Sigmoid colon (tissue), 6 donors: ENCODE measurements at regions not wholly inside any gene's neighbourhood (a gene's known extent, or its start where the extent isn't known, plus 50 kb on each side); places are given as distances from the start of the nearest gene placed in this dataset.
"Not testable (repeated sequence)": the region's sequence is repeated elsewhere in the genome, so short reads cannot be mapped to it uniquely, and the experiment has no call there.

Source experiments
- DNase-seq: peaks from one replicate; pipeline ENCODE4 v3.0.0-alpha.2; 2019
- H3K27ac ChIP-seq, 4 donors: fragments of 200-600 bp; sonication (generic); one replicate each; pipeline ENCODE4 v1.5.1; 2016 to 2019; ENCODE audit warnings: mild to moderate bottlenecking in 1 of 4
- H3K27me3 ChIP-seq, 3 donors: fragments of 200-600 bp; sonication (generic); one replicate each; pipeline ENCODE4 v1.5.1; 2019; ENCODE audit warnings: mild to moderate bottlenecking in 1 of 3
- H3K36me3 ChIP-seq, 4 donors: fragments of 200-600 bp; sonication (generic); one replicate each; pipeline ENCODE4 v1.5.1; 2016 to 2019
- H3K4me1 ChIP-seq, 4 donors: fragments of 200-600 bp; sonication (generic); one replicate each; pipeline ENCODE4 v1.5.1; 2017 to 2019
- H3K4me3 ChIP-seq, 4 donors: fragments of 200-600 bp; sonication (generic); one replicate each; pipeline ENCODE4 v1.5.1; 2017 to 2019; ENCODE audit warnings: mild to moderate bottlenecking in 2 of 4, moderate library complexity in 1 of 4
- H3K9me3 ChIP-seq, 4 donors: fragments of 200-600 bp in 3 of 4; sonication (generic) in 3 of 4; one replicate each; pipeline versions ENCODE4 v1.5.1 to v1.6.1; 2013 to 2019
- POLR2AphosphoS5 ChIP-seq, 4 donors: sonication (generic); formaldehyde crosslinking; IDR thresholded peaks; one replicate each; pipeline ENCODE4 v1.6.1; 2017; ENCODE audit warnings: antibody characterized with exemption in 4 of 4
- WGBS, 2 donors: extraction: QIAGEN DNeasy Blood & Tissue Kit; methylation state at CpG; one replicate each; pipeline ENCODE4 v1.1.7; 2013; 5-methylcytosine and 5-hydroxymethylcytosine counted together
- intact Hi-C: fragments of 100-400 bp; cut with DNase I; formaldehyde crosslinking; loops from one replicate; pipeline ENCODE4 v1.15.1; 2023
- donor health status: healthy with polysubstance abuse.
- donor health status: healthy.

DNA sequence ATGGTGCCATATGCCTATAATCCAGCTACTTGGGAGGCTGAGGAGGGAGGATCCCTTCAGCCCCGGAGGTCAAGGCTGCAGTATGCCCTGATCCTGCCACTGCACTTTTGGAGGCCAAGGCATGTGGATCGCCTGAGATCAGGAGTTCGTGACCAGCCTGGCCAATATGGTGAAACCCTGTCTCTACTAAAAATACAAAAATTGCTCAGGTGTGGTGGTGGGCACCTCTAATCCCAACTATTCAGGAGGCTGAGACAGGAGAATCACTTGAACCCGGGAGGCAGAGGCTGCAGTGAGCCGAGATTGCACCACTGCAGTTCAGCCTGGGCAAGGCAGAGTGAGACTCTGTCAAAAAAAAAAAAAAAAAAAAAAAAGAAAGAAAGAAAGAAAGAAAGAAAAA is 390.5 kb downstream of the CNTNAP3B start:
- H3K27me3 ChIP-seq, H3K4me1 ChIP-seq, H3K36me3 ChIP-seq, H3K27ac ChIP-seq, intact Hi-C loops, H3K9me3 ChIP-seq, DNase-seq, H3K4me3 ChIP-seq: not testable (repeated sequence)
- WGBS, 2 donors, result 91% methylated on average over 5 of the region's 5 CpGs

DNA sequence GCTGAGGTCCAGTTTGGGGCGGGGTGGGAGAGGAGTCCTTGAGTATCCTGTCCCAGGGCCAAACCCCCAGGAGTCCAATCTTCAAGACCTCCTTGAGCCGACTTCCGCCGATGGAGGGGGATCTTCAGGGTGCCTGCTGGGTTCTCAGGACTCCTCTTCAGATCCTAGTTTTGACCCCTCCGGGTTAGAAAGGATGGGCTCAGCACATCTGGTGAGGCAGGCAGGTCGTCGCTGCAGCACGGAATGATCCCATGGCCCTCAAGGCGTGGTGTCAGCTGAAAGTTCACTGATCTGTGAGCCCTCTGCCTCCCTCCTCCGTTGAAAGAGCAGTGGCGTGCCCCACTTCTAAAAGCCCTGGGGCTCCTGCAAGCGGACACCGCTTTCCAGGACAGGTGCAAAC is 430.0 kb downstream of the CNTNAP3B start:
- WGBS, 2 donors, result 91 to 96% methylated on average over 10 to 11 of the region's 13 CpGs
- H3K36me3 ChIP-seq, H3K9me3 ChIP-seq, H3K4me1 ChIP-seq, H3K27me3 ChIP-seq, H3K4me3 ChIP-seq, H3K27ac ChIP-seq, intact Hi-C loops: not testable (repeated sequence)
- peak; percentile 53 for DNase-seq

DNA sequence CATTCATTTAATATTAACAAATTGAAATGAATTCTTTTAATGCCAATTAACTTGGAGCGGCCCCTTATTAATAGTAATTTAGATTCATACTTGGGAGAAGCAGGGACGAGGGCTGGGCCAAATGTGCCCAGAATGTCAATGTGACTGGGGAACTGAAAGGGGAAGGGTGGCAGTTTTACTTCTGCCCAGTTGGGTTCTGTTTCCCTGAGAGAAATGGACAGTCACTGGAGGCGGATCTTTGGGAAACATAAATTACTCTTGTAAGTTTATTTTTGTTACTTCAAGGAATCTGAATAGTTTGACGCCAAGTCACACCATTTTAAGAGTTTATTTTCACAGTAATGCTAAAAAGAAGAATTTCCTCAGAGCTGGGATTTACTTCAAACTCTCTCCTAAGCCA is 432.1 kb downstream of the CNTNAP3B start:
- H3K4me1 ChIP-seq, DNase-seq, H3K4me3 ChIP-seq, H3K27me3 ChIP-seq, H3K36me3 ChIP-seq, intact Hi-C loops, H3K9me3 ChIP-seq: not testable (repeated sequence)
- H3K27ac ChIP-seq, result peak overlapping the region in 2 of 4 donors; percentile 7 to 32
- WGBS, 2 donors, result 51 to 75% methylated on average over 3 of the region's 4 CpGs

DNA sequence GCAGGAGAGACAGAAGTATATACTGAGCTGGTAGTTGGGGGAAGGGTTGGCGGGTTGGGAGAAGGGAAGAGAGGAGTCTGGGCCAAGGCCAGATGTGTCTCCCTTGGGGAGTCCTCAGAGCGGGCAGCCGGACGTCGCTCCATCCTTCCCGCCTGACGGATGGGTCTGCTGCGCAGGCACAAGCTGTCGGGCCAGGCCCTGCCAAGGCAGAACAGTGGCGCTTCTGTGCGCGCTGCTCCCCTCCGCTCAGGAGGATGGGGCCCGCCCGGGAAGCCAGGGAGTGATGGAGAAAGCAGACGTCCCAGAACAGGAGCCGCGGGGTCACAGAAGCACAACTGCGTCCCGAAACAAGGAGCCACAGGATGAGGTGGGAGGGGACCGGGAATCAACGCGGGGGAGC is 449.9 kb downstream of the CNTNAP3B start:
- WGBS, 2 donors, result 7% methylated on average over 18 of the region's 23 CpGs; no CpG with 5 or more reads in 1 of the 2 donors
- H3K4me3 ChIP-seq, H3K27me3 ChIP-seq, H3K36me3 ChIP-seq, H3K27ac ChIP-seq, DNase-seq, H3K4me1 ChIP-seq, intact Hi-C loops, H3K9me3 ChIP-seq: not testable (repeated sequence)

DNA sequence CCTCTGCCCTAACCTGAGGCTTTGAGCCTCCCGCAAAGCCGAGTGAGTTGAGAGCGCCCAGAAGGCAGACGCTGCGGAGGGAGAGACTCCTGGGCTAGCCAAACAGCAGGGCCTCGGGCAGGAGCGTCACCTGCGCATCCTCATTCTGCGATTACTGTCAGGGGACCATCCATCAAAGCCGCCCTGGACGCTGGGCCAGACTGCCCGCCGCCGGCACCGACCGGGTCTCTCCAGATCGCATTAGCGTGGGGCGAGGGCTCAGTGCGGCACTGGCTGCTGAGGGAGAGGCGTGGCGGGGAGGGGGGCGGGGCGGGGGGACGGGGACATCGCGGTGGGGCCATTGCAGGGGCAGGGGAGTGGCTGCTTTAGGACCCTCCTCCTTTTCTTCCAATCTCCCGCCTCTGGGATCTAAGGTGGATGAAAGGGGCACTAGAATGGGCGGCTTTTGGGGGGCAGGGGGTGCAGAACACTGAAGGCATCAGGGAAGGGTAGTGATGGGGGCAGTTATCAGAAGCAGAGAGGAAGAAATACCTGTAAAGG is 465.7 kb downstream of the CNTNAP3B start:
- not testable (repeated sequence) for DNase-seq

DNA sequence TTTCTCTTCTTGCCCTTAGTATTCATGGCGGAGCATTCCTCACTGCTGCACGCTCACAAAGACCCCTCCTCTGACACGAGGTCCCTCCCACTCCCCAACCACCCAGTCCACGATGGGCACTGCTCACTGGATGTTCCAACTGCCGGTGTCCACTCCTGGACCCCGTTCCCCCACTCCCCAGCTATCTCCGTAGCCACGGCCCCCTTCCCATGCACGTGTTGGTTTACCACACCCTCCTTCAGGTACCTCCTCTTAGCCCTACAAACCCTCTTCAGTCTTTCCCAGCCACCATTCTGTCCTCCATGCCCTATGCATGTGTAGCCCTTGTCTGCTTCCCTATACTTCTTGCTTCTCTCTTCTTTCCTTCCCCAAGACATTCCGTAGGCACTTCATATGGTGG is 469.6 kb upstream of the ZNG1F start:
- H3K27ac ChIP-seq, H3K27me3 ChIP-seq, H3K4me1 ChIP-seq, H3K36me3 ChIP-seq, H3K4me3 ChIP-seq, H3K9me3 ChIP-seq, intact Hi-C loops, DNase-seq: not testable (repeated sequence)
- WGBS, 2 donors, result 92 to 97% methylated on average over 5 to 6 of the region's 10 CpGs

More for the DNA sequence above, 465.7 kb downstream of the CNTNAP3B start:
- H3K27me3 ChIP-seq, H3K9me3 ChIP-seq, H3K36me3 ChIP-seq, H3K4me1 ChIP-seq, H3K27ac ChIP-seq, intact Hi-C loops: not testable (repeated sequence)
- WGBS, 2 donors, result 20 to 70% methylated on average over 17 to 25 of the region's 29 CpGs
- peak overlapping the region in 2 of 4 donors; percentile 9 to 19 for H3K4me3 ChIP-seq

DNA sequence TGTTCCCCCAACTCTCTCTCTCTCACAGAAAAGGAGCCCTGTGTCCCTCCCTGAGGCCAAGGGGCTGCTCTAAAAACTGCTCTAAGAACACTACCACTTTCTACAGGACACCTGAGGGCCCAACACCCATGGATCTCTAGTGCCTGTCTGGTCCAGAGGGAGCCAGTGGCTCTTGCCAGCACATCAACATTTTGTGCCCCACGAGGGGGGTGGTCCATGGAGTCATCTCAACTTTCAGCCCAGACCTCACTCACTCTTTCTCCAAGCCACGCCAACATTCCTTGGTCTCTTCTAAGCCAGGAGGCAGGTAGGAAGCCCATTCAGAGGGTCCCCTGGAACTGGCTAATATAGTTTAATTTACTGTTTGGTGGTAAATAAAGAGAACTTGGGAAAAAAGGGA is 469.0 kb upstream of the ZNG1F start:
- H3K36me3 ChIP-seq, H3K27me3 ChIP-seq, DNase-seq, H3K4me3 ChIP-seq, intact Hi-C loops, H3K27ac ChIP-seq, H3K4me1 ChIP-seq, H3K9me3 ChIP-seq: not testable (repeated sequence)
- WGBS, 2 donors, result 77 to 83% methylated on average over 2 of the region's 2 CpGs

DNA sequence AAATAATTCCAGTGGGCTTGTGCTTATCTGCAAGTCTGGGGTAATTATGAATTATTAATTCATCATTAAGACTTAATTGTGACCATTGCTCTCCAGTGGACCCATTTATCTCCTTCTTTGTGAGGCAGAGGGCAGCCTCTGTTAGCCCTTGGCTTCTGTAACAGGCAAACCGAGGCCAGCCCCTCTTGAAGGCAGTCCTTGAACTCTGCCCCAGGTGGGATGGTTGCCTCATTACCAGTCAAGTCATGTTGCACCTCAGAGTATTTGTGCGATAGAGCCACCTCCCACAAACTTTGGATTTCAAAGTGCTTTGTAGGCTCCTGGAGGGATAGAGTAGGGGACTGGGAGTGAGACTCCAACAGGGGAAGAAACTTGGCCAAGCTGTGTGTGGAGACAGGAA is 468.0 kb upstream of the ZNG1F start:
- H3K4me1 ChIP-seq, DNase-seq, H3K4me3 ChIP-seq, H3K27me3 ChIP-seq, intact Hi-C loops, H3K9me3 ChIP-seq, H3K36me3 ChIP-seq, H3K27ac ChIP-seq: not testable (repeated sequence)
- 96 to 100% methylated on average over 2 of the region's 2 CpGs for WGBS, 2 donors

DNA sequence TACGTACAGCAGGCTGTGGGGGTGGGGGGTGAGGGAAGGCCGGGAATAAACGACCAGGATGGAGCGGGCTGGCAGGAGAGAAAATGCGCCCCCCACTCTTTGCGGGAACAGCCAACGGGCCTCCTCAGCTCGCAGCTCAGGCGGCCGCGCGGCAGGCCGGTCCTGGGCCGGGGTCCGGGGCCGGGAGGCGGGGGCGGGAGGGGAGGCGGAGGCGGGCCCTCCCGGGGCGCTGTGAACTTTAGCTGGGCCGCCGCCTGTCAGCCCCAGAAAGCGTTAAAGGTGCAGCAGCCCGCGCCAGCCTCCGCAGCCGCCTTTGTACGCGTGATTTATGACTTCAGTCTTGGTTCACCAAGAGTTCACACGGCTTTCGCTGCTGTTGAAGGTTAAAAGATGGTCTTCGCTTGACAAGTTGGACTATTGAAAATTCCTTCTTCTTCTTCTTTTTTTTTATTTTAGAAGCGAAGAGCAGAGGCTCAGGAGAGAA is 466.0 kb upstream of the ZNG1F start:
- Histone ChIP-seq H3K4me3 (peak overlapping the region in 3 of 4 donors; percentile 30 to 35 (median 31)), H3K27ac (peak overlapping the region; percentile 81 to 84 (median 82))
- intact Hi-C loops, H3K9me3 ChIP-seq, H3K4me1 ChIP-seq, H3K27me3 ChIP-seq, H3K36me3 ChIP-seq: not testable (repeated sequence)
- peak in 2 of 4 donors; percentile 47 to 49 for TF ChIP-seq POLR2AphosphoS5 (IDR thresholded peaks at IDR 0.05)
- WGBS, 2 donors, result 4 to 15% methylated on average over 19 to 26 of the region's 35 CpGs
- peak; percentile 88 for DNase-seq

DNA sequence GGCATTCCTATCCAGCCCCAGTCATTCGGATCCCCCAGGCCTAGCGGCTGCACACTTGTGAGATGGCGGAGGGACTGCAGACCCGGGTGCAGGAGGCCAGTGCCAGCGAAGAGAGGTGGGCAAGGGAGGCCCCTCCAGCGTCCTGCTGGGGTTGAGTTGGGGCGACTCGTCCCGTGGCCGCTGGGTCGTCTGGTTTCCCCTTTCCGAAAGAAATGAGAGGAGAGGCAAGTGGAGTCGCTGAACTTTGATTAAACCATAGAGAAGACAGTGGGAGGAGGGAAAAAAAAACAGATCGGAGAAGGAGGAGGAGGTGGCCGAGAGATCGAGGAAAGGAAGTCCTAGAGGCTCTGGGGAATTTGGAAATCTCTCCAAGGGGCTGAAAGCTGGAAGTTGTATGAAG is 465.2 kb upstream of the ZNG1F start:
- peak overlapping the region; percentile 81 to 84 (median 82) for H3K27ac ChIP-seq

DNA sequence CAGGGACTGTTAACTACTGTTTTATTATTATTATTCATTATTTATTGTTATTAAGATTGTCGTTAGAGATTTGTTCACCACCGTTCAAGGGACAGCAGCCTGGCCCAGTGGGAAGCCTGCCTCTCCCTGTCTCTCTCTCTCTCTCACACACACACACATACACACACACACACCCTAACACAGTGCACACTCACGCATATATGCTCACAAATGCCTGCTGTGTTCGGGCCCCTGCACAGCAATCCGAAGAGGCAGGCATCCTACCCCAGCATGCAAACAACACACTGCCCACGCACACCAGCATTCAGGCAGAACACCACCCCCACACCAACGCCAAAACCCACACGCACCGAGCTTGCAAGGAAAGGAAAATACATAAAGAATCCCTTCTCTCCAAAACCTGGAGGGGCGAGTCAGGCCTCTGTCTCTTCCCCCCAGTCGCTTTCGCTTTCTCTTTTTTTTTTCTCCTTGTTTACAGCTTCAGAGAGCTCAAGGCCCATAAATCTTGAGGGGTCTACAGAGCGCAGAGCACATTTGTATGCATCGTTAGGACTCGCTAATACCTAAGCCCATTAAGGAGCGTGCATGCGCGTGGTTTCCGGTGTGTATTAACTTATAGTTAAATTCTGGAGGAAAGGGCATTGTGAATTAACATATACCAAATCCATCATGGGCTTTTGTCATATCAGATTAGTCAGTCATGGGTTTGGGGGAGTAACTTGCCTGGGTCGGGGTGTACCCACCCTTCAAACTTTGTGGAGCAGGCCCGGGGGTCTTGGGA is 464.6 kb upstream of the ZNG1F start:
- H3K27me3 ChIP-seq, H3K4me1 ChIP-seq, H3K36me3 ChIP-seq, H3K9me3 ChIP-seq, DNase-seq, intact Hi-C loops: not testable (repeated sequence)
- peak overlapping the region; percentile 81 to 84 (median 82) for H3K27ac ChIP-seq
- peak overlapping the region; percentile 12 to 37 (median 33) for H3K4me3 ChIP-seq
- WGBS, 2 donors, result 28 to 52% methylated on average over 13 to 16 of the region's 21 CpGs

More for the DNA sequence above, 465.2 kb upstream of the ZNG1F start:
- H3K9me3 ChIP-seq, H3K4me1 ChIP-seq, DNase-seq, H3K36me3 ChIP-seq, H3K27me3 ChIP-seq, intact Hi-C loops: not testable (repeated sequence)
- 72 to 81% methylated on average over 16 of the region's 16 CpGs for WGBS, 2 donors
- H3K4me3 ChIP-seq, result peak overlapping the region; percentile 12 to 37 (median 32)

DNA sequence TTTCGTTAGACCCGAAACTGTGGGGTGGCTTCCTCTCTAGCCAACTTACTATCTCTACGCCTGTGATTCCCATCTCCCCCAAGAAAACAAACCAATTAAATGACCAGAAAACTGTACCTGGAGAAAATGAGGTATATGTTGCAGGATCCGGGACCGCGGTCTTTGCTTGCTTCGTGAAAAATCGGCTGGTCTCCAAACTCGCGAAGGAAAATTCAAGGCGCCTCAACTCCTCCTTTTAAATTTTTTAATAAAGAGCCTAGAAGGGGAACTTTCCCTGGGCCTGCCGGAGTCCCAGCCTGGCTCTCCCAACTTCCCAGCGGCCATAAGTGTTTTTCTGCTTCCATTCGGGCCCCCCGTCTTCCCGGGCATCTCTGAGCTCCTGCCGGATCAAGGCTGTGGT is 463.7 kb upstream of the ZNG1F start:
- H3K36me3 ChIP-seq, H3K4me1 ChIP-seq, intact Hi-C loops, H3K27me3 ChIP-seq, H3K9me3 ChIP-seq, DNase-seq: not testable (repeated sequence)
- WGBS, 2 donors, result 87 to 98% methylated on average over 15 to 16 of the region's 17 CpGs
- H3K27ac ChIP-seq, result peak overlapping the region; percentile 81 to 84 (median 82)
- peak overlapping the region in 2 of 4 donors; percentile 30 to 33 for H3K4me3 ChIP-seq
